K562 (cell line): ENCODE measurements at regions not wholly inside any gene's neighbourhood (a gene's known extent, or its start where the extent isn't known, plus 50 kb on each side); places are given as distances from the start of the nearest gene placed in this dataset.

Source experiments
- ATAC-seq: fragments of 200-7000 bp; cut with Tn5 transposase; 3 replicates; pipeline ENCODE4 v1.9.1; 2020; ENCODE audit warnings: moderate library complexity
- BruUV-seq: library from RNA; stranded (reverse); fragments of 400-500 nt; replicated peaks from 2 replicates; lab custom pipeline; 2021; lab: Mats Ljungman, UMichigan
- CTCF ChIA-PET: fragments of 300-600 bp; formaldehyde crosslinking; extraction: SDS; loops from one replicate; lab custom pipeline; 2021; ENCODE audit warnings: low intra/inter-chr PET ratio; lab: Yijun Ruan, JAX
- POLR2A ChIA-PET: fragments of 300-600, 350-650 bp; sonication (Branson Sonifier 250); formaldehyde crosslinking; extraction: SDS; loops from one replicate; lab custom pipeline; 2021; ENCODE audit warnings: antibody characterized with exemption, inconsistent platforms; lab: Yijun Ruan, JAX
- DNase-seq, 4 experiments: peaks; one replicate each; pipeline versions ENCODE4 v3.0.0 to v3.0.0-alpha.2; 2011 to 2018; ENCODE audit warnings: low spot score in 3 of 4, mixed read lengths in 3 of 4; ENCODE audit errors: extremely low read depth in 1 of 4
- FAIRE-seq: peaks from 2 replicates; lab custom pipeline; 2011; peaks lifted over from hg19 to GRCh38; lab: Jason Lieb, UNC
- H2AFZ ChIP-seq: 2 replicates; pipeline ENCODE4 v1.6.0; 2011; ENCODE audit warnings: low read depth, low read length, control low read depth, inconsistent platforms
- H3K27ac ChIP-seq: fragments of 200-600 bp; 3 replicates; pipeline ENCODE4 v1.8.0; 2011; ENCODE audit warnings: low read depth, mild to moderate bottlenecking, control low read depth, inconsistent platforms, low read length, moderate library complexity, mixed read lengths; ENCODE audit errors: extremely low read depth
- H3K27me3 ChIP-seq, 2 experiments: fragments of 300-600 bp in 1 of 2; 2 replicates in 1 of 2; 3 replicates in 1 of 2; pipeline versions ENCODE4 v1.6.0 to v1.8.0; 2011; ENCODE audit warnings: inconsistent platforms in 2 of 2, low read length in 2 of 2, mild to moderate bottlenecking in 1 of 2, mixed read lengths in 1 of 2, moderate library complexity in 1 of 2; ENCODE audit not compliant: control insufficient read depth in 2 of 2, insufficient read depth in 2 of 2
- H3K36me3 ChIP-seq: fragments of 300-600 bp; 3 replicates; pipeline ENCODE4 v1.8.0; 2011; ENCODE audit warnings: mild to moderate bottlenecking, low read length, inconsistent platforms; ENCODE audit not compliant: control insufficient read depth, insufficient read depth
- H3K4me1 ChIP-seq, 2 experiments: fragments of 200-600 bp in 1 of 2; replicated peaks in 1 of 2; 2 replicates in 1 of 2; 3 replicates in 1 of 2; pipeline versions ENCODE4 v1.5.1 to v1.8.0; 2011; ENCODE audit warnings: inconsistent platforms in 2 of 2, low read length in 2 of 2, mild to moderate bottlenecking in 1 of 2, mixed read lengths in 1 of 2, moderate library complexity in 1 of 2; ENCODE audit not compliant: control insufficient read depth in 2 of 2, insufficient read depth in 2 of 2
- H3K4me2 ChIP-seq: 2 replicates; pipeline ENCODE4 v1.6.1; 2011; ENCODE audit warnings: low read length, control low read depth, inconsistent platforms, mixed read lengths; ENCODE audit not compliant: insufficient read depth
- H3K4me3 ChIP-seq: fragments of 200-600 bp; sonication (generic), shearing (Covaris generic); 2 replicates; pipeline ENCODE4 v1.5.1; 2016; ENCODE audit warnings: control low read depth, inconsistent platforms
- H3K79me2 ChIP-seq: fragments of 200-600 bp; 3 replicates; pipeline ENCODE4 v1.8.0; 2011; ENCODE audit warnings: low read length, inconsistent platforms; ENCODE audit not compliant: control insufficient read depth, insufficient read depth
- H3K9ac ChIP-seq, 2 experiments: 2 replicates each; pipeline versions ENCODE4 v1.6.0 to v1.6.1; 2011; ENCODE audit warnings: low read depth in 2 of 2, low read length in 2 of 2, control low read depth in 1 of 2, inconsistent platforms in 1 of 2, mild to moderate bottlenecking in 1 of 2, mixed read lengths in 1 of 2; ENCODE audit not compliant: insufficient read depth in 1 of 2
- H3K9me1 ChIP-seq: one replicate; pipeline ENCODE4 v1.6.0; 2011; ENCODE audit warnings: inconsistent platforms, mild to moderate bottlenecking, low read length, moderate library complexity; ENCODE audit not compliant: control insufficient read depth, insufficient read depth
- H3K9me3 ChIP-seq: replicated peaks from 2 replicates; pipeline ENCODE4 v1.5.1; 2011; ENCODE audit warnings: low read depth, low read length, inconsistent platforms; ENCODE audit not compliant: control insufficient read depth, insufficient read depth
- H4K20me1 ChIP-seq: replicated peaks from 2 replicates; pipeline ENCODE4 v1.6.1; 2011; ENCODE audit warnings: low read length, inconsistent platforms, mixed read lengths; ENCODE audit not compliant: control insufficient read depth, insufficient read depth
- CGGBP1 ChIP-seq: fragments of 250-450 bp; sonication (Bioruptor Pico); IDR thresholded peaks from 2 replicates; pipeline ENCODE4 v1.9.0; 2021; ENCODE audit warnings: mild to moderate bottlenecking
- ETV6 ChIP-seq, 3 experiments: fragments of 150-350 bp in 1 of 3; sonication (generic) in 1 of 3; formaldehyde crosslinking in 1 of 3; IDR thresholded peaks; 2 replicates each; pipeline versions ENCODE4 v1.6.1 to v1.8.0; 2014 to 2022; ENCODE audit warnings: borderline replicate concordance in 2 of 3, low read depth in 2 of 3, antibody characterized with exemption in 1 of 3, low read length in 1 of 3, mild to moderate bottlenecking in 1 of 3, missing genetic modification reagents in 1 of 3
- FOXO4 ChIP-seq: fragments of 450-650 bp; formaldehyde crosslinking; IDR thresholded peaks from 2 replicates; pipeline ENCODE4 v1.4.0; 2020; ENCODE audit warnings: mild to moderate bottlenecking, moderate library complexity
- HDAC6 ChIP-seq: IDR thresholded peaks from 2 replicates; pipeline ENCODE4 v1.6.1; 2012; ENCODE audit warnings: low read depth, mild to moderate bottlenecking, control low read depth, inconsistent platforms, low read length, moderate library complexity
- ILF3 ChIP-seq: fragments of 450-650 bp; IDR thresholded peaks from 2 replicates; pipeline ENCODE4 v1.6.1; 2018; ENCODE audit warnings: antibody characterized with exemption, mild to moderate bottlenecking, moderate library complexity, borderline replicate concordance
- NR1H2 ChIP-seq: sonication (generic); formaldehyde crosslinking; IDR thresholded peaks from 2 replicates; pipeline ENCODE4 v1.4.0; 2020; ENCODE audit warnings: mild to moderate bottlenecking, missing genetic modification reagents
- SMAD4 ChIP-seq: fragments of 250-450 bp; sonication (Bioruptor Pico); conservative IDR thresholded peaks from 2 replicates; pipeline ENCODE4 v1.8.0; 2021; ENCODE audit warnings: inconsistent platforms, mild to moderate bottlenecking, moderate library complexity
- SOX6 ChIP-seq: fragments of 450-650 bp; IDR thresholded peaks from 2 replicates; pipeline ENCODE4 v1.6.1; 2014; ENCODE audit warnings: mild to moderate bottlenecking
- TBL1XR1 ChIP-seq, 2 experiments: IDR thresholded peaks; 2 replicates each; pipeline ENCODE4 v1.6.1; 2012; ENCODE audit warnings: improper control_type of control experiment in 2 of 2, low read length in 2 of 2, mild to moderate bottlenecking in 1 of 2
- THAP12 ChIP-seq: fragments of 250-450 bp; sonication (Bioruptor Pico); IDR thresholded peaks from 2 replicates; pipeline ENCODE4 v1.9.0; 2021; ENCODE audit warnings: mild to moderate bottlenecking, inconsistent platforms
- ZNF197 ChIP-seq: fragments of 200-800 bp; sonication (Bioruptor generic); IDR thresholded peaks from 2 replicates; pipeline ENCODE4 v1.6.1; 2016; ENCODE audit warnings: low read depth, missing genetic modification characterization, missing compliant biosample characterization
- ZNF583 ChIP-seq: fragments of 250-450 bp; sonication (Bioruptor Pico); IDR thresholded peaks from 2 replicates; pipeline ENCODE4 v1.4.0; 2020
- ZNF655 ChIP-seq: fragments of 250-450 bp; sonication (Bioruptor Pico); IDR thresholded peaks from 2 replicates; pipeline ENCODE4 v1.5.0; 2021
- WGBS: fragments of 100-300 bp; shearing (Covaris generic); methylation state at CpG from one replicate; pipeline ENCODE4 v1.1.6; 2016; ENCODE audit warnings: low coverage, mixed read lengths; ENCODE audit not compliant: insufficient coverage; ENCODE audit errors: missing lambda C conversion rate; 5-methylcytosine and 5-hydroxymethylcytosine counted together
- in situ Hi-C: fragments of 300-500 bp; cut with MboI; formaldehyde crosslinking; loops from 4 replicates; pipeline ENCODE4 v1.15.0; 2018; ENCODE audit warnings: inconsistent platforms, mixed read lengths
- intact Hi-C: fragments of 100-400 bp; cut with micrococcal nuclease; formaldehyde crosslinking; loops from 2 replicates; pipeline ENCODE4 v1.14.2; 2022

GRCh38 chr20:51860111-51860882 is 58.0 kb upstream of the SALL4 start (continued):
- no peak for TF ChIP-seq THAP12

- POLR2A ChIA-PET = no interaction called here
- in situ Hi-C loops = no loop called here
- no TSS peak for BruUV-seq
- peaks cover 2 to 12% of the 10 kb centered on the region in 2 experiments; a peak in 4 of 5 replicates for H3K27me3 ChIP-seq
- H3K79me2 ChIP-seq = no peaks in the 10 kb centered on the region
- H4K20me1 ChIP-seq = no peaks in the 10 kb centered on the region
- FAIRE-seq = no peak
- intact Hi-C loops = no loop called here
- H3K4me1 ChIP-seq = no peaks in the 10 kb centered on the region
- H2AFZ ChIP-seq = no peak overlapping the region
- no peak for ATAC-seq
- H3K9me3 ChIP-seq = no peaks in the 10 kb centered on the region
- H3K9me1 ChIP-seq = no peaks in the 10 kb centered on the region
- H3K36me3 ChIP-seq = no peaks in the 10 kb centered on the region
- no peak overlapping the region for H3K4me3 ChIP-seq
- H3K9ac ChIP-seq = no peak overlapping the region
- DNase-seq = no peak
- CTCF ChIA-PET = no interaction called here
- no peak overlapping the region for H3K27ac ChIP-seq
- WGBS = 2% methylated on average over 3 of the region's 3 CpGs
- H3K4me2 ChIP-seq = no peak overlapping the region
- no peak for TF ChIP-seq ZNF655 (CRISPR knock-in tag)
- no peak for TF ChIP-seq CGGBP1 (CRISPR knock-in tag)
- TF ChIP-seq SOX6 = no peak
- no peak for TF ChIP-seq TBL1XR1 (IDR thresholded peaks at IDR 0.05; ENCODE audit: low read length in 2 of 2)
- no peak for TF ChIP-seq NR1H2 (CRISPR knock-in tag)
- TF ChIP-seq ILF3 = no peak
- no peak for TF ChIP-seq FOXO4
- no peak for TF ChIP-seq SMAD4 (CRISPR knock-in tag)
- TF ChIP-seq ZNF583 = no peak
- TF ChIP-seq HDAC6 = no peak
- no peak for TF ChIP-seq ZNF197 (CRISPR knock-in tag)
- no peak for TF ChIP-seq ETV6 (IDR thresholded peaks at IDR 0.05; ENCODE audit: borderline replicate concordance in 1 of 2, low read depth in 2 of 2, low read length in 1 of 2)
- TF ChIP-seq ETV6 (CRISPR knock-in tag; IDR thresholded peaks at IDR 0.05; ENCODE audit: borderline replicate concordance) = no peak
These were observed 54.1 kb upstream of the SALL4 start for GRCh38 chr20:51856432-51856831.
